ENCODE measurements at regions not wholly inside any gene's neighbourhood (a gene's known extent, or its start where the extent isn't known, plus 50 kb on each side); places are given as distances from the start of the nearest gene placed in this dataset.
A peak's percentile ranks its signal among the peaks of the same experiment; 100 is the strongest.

GRCh38 chr1:91174734-91175133 is 152.9 kb upstream of the ZNF644 start:
- TF ChIP-seq CREB1 (IDR thresholded peaks at IDR 0.05; ENCODE audit: low read depth) (no peak), ZBTB7A (IDR thresholded peaks at IDR 0.05; ENCODE audit: low read depth) (no peak), TEAD4 (IDR thresholded peaks at IDR 0.05) (no peak), EP300 (IDR thresholded peaks at IDR 0.05; ENCODE audit: borderline replicate concordance) (no peak)

- TF ChIP-seq NFIC (IDR thresholded peaks at IDR 0.05), result no peak
- TF ChIP-seq ZBTB7A (IDR thresholded peaks at IDR 0.05; ENCODE audit: low read depth), result no peak
- TF ChIP-seq TAF1 (IDR thresholded peaks at IDR 0.05; ENCODE audit: low read depth), result no peak
- no peak for TF ChIP-seq TCF12 (IDR thresholded peaks at IDR 0.05; ENCODE audit: low read depth)
- no peak for TF ChIP-seq FOXM1 (IDR thresholded peaks at IDR 0.05; ENCODE audit: borderline replicate concordance, low read depth)
- no peak for TF ChIP-seq EGR1 (IDR thresholded peaks at IDR 0.05)
- TF ChIP-seq YY1 (IDR thresholded peaks at IDR 0.05; ENCODE audit: low read depth), result no peak
- TF ChIP-seq, protein P1, sequence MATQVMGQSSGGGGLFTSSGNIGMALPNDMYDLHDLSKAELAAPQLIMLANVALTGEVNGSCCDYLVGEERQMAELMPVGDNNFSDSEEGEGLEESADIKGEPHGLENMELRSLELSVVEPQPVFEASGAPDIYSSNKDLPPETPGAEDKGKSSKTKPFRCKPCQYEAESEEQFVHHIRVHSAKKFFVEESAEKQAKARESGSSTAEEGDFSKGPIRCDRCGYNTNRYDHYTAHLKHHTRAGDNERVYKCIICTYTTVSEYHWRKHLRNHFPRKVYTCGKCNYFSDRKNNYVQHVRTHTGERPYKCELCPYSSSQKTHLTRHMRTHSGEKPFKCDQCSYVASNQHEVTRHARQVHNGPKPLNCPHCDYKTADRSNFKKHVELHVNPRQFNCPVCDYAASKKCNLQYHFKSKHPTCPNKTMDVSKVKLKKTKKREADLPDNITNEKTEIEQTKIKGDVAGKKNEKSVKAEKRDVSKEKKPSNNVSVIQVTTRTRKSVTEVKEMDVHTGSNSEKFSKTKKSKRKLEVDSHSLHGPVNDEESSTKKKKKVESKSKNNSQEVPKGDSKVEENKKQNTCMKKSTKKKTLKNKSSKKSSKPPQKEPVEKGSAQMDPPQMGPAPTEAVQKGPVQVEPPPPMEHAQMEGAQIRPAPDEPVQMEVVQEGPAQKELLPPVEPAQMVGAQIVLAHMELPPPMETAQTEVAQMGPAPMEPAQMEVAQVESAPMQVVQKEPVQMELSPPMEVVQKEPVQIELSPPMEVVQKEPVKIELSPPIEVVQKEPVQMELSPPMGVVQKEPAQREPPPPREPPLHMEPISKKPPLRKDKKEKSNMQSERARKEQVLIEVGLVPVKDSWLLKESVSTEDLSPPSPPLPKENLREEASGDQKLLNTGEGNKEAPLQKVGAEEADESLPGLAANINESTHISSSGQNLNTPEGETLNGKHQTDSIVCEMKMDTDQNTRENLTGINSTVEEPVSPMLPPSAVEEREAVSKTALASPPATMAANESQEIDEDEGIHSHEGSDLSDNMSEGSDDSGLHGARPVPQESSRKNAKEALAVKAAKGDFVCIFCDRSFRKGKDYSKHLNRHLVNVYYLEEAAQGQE (IDR thresholded peaks at IDR 0.05; ENCODE audit: low read depth), result no peak
Measured at GRCh38 chr1:91173346-91173890, 151.6 kb upstream of the ZNF644 start.

DNA sequence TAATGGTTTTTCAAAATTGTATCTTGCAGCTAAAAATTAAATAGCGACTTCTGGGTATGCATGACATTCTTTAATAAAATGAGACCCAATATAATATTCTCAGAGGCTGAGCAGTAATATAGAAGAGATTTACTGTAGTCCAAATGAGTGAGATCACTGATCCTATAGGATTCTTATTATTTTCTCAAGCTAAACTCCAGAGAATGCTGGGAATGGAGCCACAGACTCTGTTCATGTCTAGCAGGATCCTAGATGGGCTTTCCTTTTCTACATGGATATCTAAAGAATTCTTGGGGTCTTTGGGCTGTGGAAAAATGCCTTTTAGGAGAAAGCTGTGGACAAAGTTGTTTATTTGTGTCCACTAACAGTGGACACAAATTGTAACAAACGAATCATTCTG is 150.7 kb upstream of the ZNF644 start:
- TF ChIP-seq EGR1 (IDR thresholded peaks at IDR 0.05) (no peak), USF1 (IDR thresholded peaks at IDR 0.05) (no peak), MAX (IDR thresholded peaks at IDR 0.05) (no peak), TAF1 (IDR thresholded peaks at IDR 0.05; ENCODE audit: low read depth) (no peak), EP300 (IDR thresholded peaks at IDR 0.05; ENCODE audit: borderline replicate concordance) (no peak)

DNA sequence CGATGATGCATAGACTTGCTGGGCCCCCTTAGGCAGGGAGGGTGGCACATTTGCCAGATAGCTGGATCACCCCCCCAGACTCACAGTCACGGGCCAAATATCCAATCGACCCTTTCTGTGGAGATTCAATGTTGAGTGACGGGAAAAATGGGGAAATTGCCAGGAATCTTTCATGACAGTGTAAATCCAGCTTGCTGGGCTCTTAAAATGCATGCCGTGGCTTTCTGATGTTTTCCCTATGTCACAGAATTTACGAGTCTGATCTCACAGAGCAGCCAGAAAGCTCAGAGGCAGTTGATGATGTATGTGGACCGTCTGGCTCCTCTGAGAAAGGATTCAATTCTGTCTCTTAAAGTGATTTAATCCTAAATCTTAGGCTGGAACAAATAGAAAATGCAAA is 150.1 kb upstream of the ZNF644 start:
- no peak for TF ChIP-seq YY1 (IDR thresholded peaks at IDR 0.05; ENCODE audit: low read depth)
- no peak for TF ChIP-seq RAD21 (IDR thresholded peaks at IDR 0.05; ENCODE audit: low read depth)
- TF ChIP-seq TEAD4 (IDR thresholded peaks at IDR 0.05), result no peak
- no peak for TF ChIP-seq CEBPB (IDR thresholded peaks at IDR 0.05)
- no peak for TF ChIP-seq NFIC (IDR thresholded peaks at IDR 0.05)
- TF ChIP-seq TCF12 (IDR thresholded peaks at IDR 0.05; ENCODE audit: low read depth), result no peak
- no peak for TF ChIP-seq EP300 (IDR thresholded peaks at IDR 0.05; ENCODE audit: borderline replicate concordance)
- TF ChIP-seq FOXM1 (IDR thresholded peaks at IDR 0.05; ENCODE audit: borderline replicate concordance, low read depth), result no peak
- TF ChIP-seq TAF1 (IDR thresholded peaks at IDR 0.05; ENCODE audit: low read depth), result no peak
- no peak for TF ChIP-seq MAX (IDR thresholded peaks at IDR 0.05)
- no peak for TF ChIP-seq USF1 (IDR thresholded peaks at IDR 0.05)
- TF ChIP-seq, protein P1 (IDR thresholded peaks at IDR 0.05; ENCODE audit: low read depth), result no peak
- no peak for TF ChIP-seq ZBTB7A (IDR thresholded peaks at IDR 0.05; ENCODE audit: low read depth)
- no peak for TF ChIP-seq EGR1 (IDR thresholded peaks at IDR 0.05)
- no peak for TF ChIP-seq CREB1 (IDR thresholded peaks at IDR 0.05; ENCODE audit: low read depth)

DNA sequence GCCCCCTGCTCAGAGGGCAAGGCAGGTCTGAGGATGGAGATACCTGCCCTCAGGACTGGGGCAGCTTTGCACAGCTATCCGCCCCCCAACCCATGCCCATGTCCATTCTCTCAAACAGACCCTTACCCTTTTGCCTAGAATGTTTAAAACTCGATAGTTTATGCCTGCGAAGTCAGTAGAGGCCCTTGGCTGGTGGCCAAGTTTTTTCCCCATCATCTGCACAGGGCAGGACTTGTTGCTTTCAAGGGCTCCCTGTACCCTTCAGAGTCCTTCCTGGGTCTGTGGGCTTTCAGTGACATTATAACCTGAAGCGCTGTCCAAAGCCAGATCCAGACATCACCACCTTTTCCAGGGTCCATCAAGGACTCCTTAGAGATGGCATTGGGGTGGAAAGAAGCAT is 148.7 kb upstream of the ZNF644 start:
- TF ChIP-seq NFIC (IDR thresholded peaks at IDR 0.05), result 0 out of 2 replicates have a peak, but pooled peaks have one; percentile 17
- no peak for TF ChIP-seq RAD21 (IDR thresholded peaks at IDR 0.05; ENCODE audit: low read depth)

GRCh38 chr1:91166106-91166712 is 144.4 kb upstream of the ZNF644 start:
- TF ChIP-seq YY1 (IDR thresholded peaks at IDR 0.05; ENCODE audit: low read depth) (no peak), RAD21 (IDR thresholded peaks at IDR 0.05; ENCODE audit: low read depth) (peak; percentile 89)

Measured in Ishikawa (cell line).